HG03342 (cell line): ENCODE measurements at regions not wholly inside any gene's neighbourhood (a gene's known extent, or its start where the extent isn't known, plus 50 kb on each side); places are given as distances from the start of the nearest gene placed in this dataset.

Source experiments
- ATAC-seq: cut with Tn5 transposase; IDR thresholded peaks from one replicate; pipeline ENCODE4 v1.9.1; 2021; ENCODE audit warnings: mild to moderate bottlenecking, moderate library complexity; ENCODE audit not compliant: unreplicated experiment

GRCh38 chr12:43294916-43295315, 257.1 kb downstream of the ADAMTS20 start:
- ATAC-seq: no peak

GRCh38 chr12:43294147-43294546, 257.9 kb downstream of the ADAMTS20 start:
- no peak for ATAC-seq

- ATAC-seq: no peak
These were observed 258.6 kb downstream of the ADAMTS20 start for GRCh38 chr12:43293396-43293795.

- ATAC-seq: no peak
These were observed 259.3 kb downstream of the ADAMTS20 start for GRCh38 chr12:43292699-43293098.

- ATAC-seq: no peak
These were observed 260.5 kb downstream of the ADAMTS20 start for GRCh38 chr12:43291516-43291915.

- no peak for ATAC-seq
These were observed 261.2 kb downstream of the ADAMTS20 start for GRCh38 chr12:43290836-43291235.

- no peak for ATAC-seq
These were observed 262.6 kb downstream of the ADAMTS20 start for GRCh38 chr12:43289426-43289801.

- no peak for ATAC-seq
These were observed 263.2 kb downstream of the ADAMTS20 start for GRCh38 chr12:43288671-43289425.

GRCh38 chr12:43287706-43288383, 264.2 kb downstream of the ADAMTS20 start:
- ATAC-seq: no peak

- ATAC-seq: no peak
These were observed 265.0 kb downstream of the ADAMTS20 start for GRCh38 chr12:43286986-43287385.

- no peak for ATAC-seq
These were observed 266.8 kb downstream of the ADAMTS20 start for GRCh38 chr12:43285159-43285598.

GRCh38 chr12:43284486-43285158, 267.4 kb downstream of the ADAMTS20 start:
- no peak for ATAC-seq

- ATAC-seq: no peak
These were observed 268.8 kb downstream of the ADAMTS20 start for GRCh38 chr12:43283206-43283605.

- no peak for ATAC-seq
These were observed 269.9 kb downstream of the ADAMTS20 start for GRCh38 chr12:43282106-43282505.

- ATAC-seq: no peak
These were observed 270.4 kb downstream of the ADAMTS20 start for GRCh38 chr12:43281563-43281962.

- no peak for ATAC-seq
These were observed 273.5 kb downstream of the ADAMTS20 start for GRCh38 chr12:43278541-43278832.

- ATAC-seq: peak; percentile 89
These were observed 274.1 kb downstream of the ADAMTS20 start for GRCh38 chr12:43277651-43278540.

GRCh38 chr12:43273467-43273866, 278.5 kb downstream of the ADAMTS20 start:
- no peak for ATAC-seq

GRCh38 chr12:43271659-43272058, 280.3 kb downstream of the ADAMTS20 start:
- ATAC-seq: no peak

GRCh38 chr12:43267818-43268217, 284.2 kb downstream of the ADAMTS20 start:
- ATAC-seq: no peak

GRCh38 chr12:43261701-43262100, 290.3 kb downstream of the ADAMTS20 start:
- ATAC-seq: no peak
